Femur (tissue), 1 donor: ENCODE measurements at regions not wholly inside any gene's neighbourhood (a gene's known extent, or its start where the extent isn't known, plus 50 kb on each side); places are given as distances from the start of the nearest gene placed in this dataset.
"Not testable (repeated sequence)": the region's sequence is repeated elsewhere in the genome, so short reads cannot be mapped to it uniquely, and the experiment has no call there.

Experiments used
- DNase-seq: peaks from one replicate; pipeline ENCODE4 v3.0.0-alpha.2; 2017

GRCh38 chr11:45432910-45433309 is 146.8 kb upstream of the SYT13 start:
- no peak for DNase-seq

GRCh38 chr11:45432100-45432499 is 146.0 kb upstream of the SYT13 start:
- DNase-seq, result no peak

- DNase-seq, result no peak
Measured at GRCh38 chr11:45431046-45432018, 145.2 kb upstream of the SYT13 start.

GRCh38 chr11:45430361-45430760 is 144.2 kb upstream of the SYT13 start:
- DNase-seq, result no peak

GRCh38 chr11:45429719-45430118 is 143.6 kb upstream of the SYT13 start:
- no peak for DNase-seq

GRCh38 chr11:45428541-45429230 is 142.5 kb upstream of the SYT13 start:
- no peak for DNase-seq

- DNase-seq, result no peak
Measured at GRCh38 chr11:45428116-45428515, 142.0 kb upstream of the SYT13 start.

- no peak for DNase-seq
Measured at GRCh38 chr11:45424411-45425180, 138.5 kb upstream of the SYT13 start.

GRCh38 chr11:45423475-45424120 is 137.5 kb upstream of the SYT13 start:
- DNase-seq, result no peak

GRCh38 chr11:45423036-45423435 is 136.9 kb upstream of the SYT13 start:
- no peak for DNase-seq

- DNase-seq, result no peak
Measured at GRCh38 chr11:45414088-45414487, 127.9 kb upstream of the SYT13 start.

GRCh38 chr11:45413156-45413858 is 127.2 kb upstream of the SYT13 start:
- DNase-seq, result no peak

- no peak for DNase-seq
Measured at GRCh38 chr11:45412521-45412920, 126.4 kb upstream of the SYT13 start.

GRCh38 chr11:45412051-45412471 is 125.9 kb upstream of the SYT13 start:
- DNase-seq, result no peak

- DNase-seq, result no peak
Measured at GRCh38 chr11:45411228-45411946, 125.2 kb upstream of the SYT13 start.

GRCh38 chr11:45410391-45411227 is 124.5 kb upstream of the SYT13 start:
- no peak for DNase-seq

GRCh38 chr11:45409587-45409986 is 123.4 kb upstream of the SYT13 start:
- no peak for DNase-seq

GRCh38 chr11:45407226-45407625 is 121.1 kb upstream of the SYT13 start:
- no peak for DNase-seq

- DNase-seq, result no peak
Measured at GRCh38 chr11:45405916-45406670, 120.0 kb upstream of the SYT13 start.

GRCh38 chr11:45403521-45403920 is 117.4 kb upstream of the SYT13 start:
- DNase-seq, result not testable (repeated sequence)
